GM18520 (cell line): ENCODE measurements at regions not wholly inside any gene's neighbourhood (a gene's known extent, or its start where the extent isn't known, plus 50 kb on each side); places are given as distances from the start of the nearest gene placed in this dataset.

Experiments
- ATAC-seq: cut with Tn5 transposase; IDR thresholded peaks from one replicate; pipeline ENCODE4 v1.9.1; 2021; ENCODE audit not compliant: unreplicated experiment

- peak; percentile 50 for ATAC-seq
Observed at GRCh38 chr7:12067156-12067831, 143.8 kb upstream of the TMEM106B start.

- no peak for ATAC-seq
Observed at GRCh38 chr7:12069757-12070156, 141.3 kb upstream of the TMEM106B start.

- no peak for ATAC-seq
Observed at GRCh38 chr7:12074889-12075288, 136.2 kb upstream of the TMEM106B start.

GRCh38 chr7:12080006-12080405, 131.1 kb upstream of the TMEM106B start:
- ATAC-seq: no peak

GRCh38 chr7:12085516-12085915, 125.6 kb upstream of the TMEM106B start:
- no peak for ATAC-seq

- no peak for ATAC-seq
Observed at GRCh38 chr7:12089951-12090756, 120.9 kb upstream of the TMEM106B start.

GRCh38 chr7:12090757-12091221, 120.3 kb upstream of the TMEM106B start:
- ATAC-seq: no peak

- ATAC-seq: no peak
Observed at GRCh38 chr7:12091231-12091630, 119.9 kb upstream of the TMEM106B start.

- ATAC-seq: no peak
Observed at GRCh38 chr7:12092499-12093130, 118.5 kb upstream of the TMEM106B start.

- ATAC-seq: no peak
Observed at GRCh38 chr7:12093365-12093764, 117.7 kb upstream of the TMEM106B start.

GRCh38 chr7:12094365-12094921, 116.7 kb upstream of the TMEM106B start:
- ATAC-seq: no peak

GRCh38 chr7:12102126-12102525, 109.0 kb upstream of the TMEM106B start:
- no peak for ATAC-seq

- no peak for ATAC-seq
Observed at GRCh38 chr7:12102527-12102926, 108.6 kb upstream of the TMEM106B start.

GRCh38 chr7:12103948-12104347, 107.1 kb upstream of the TMEM106B start:
- ATAC-seq: no peak

GRCh38 chr7:12107381-12107780, 103.7 kb upstream of the TMEM106B start:
- no peak for ATAC-seq

GRCh38 chr7:12107841-12108254, 103.2 kb upstream of the TMEM106B start:
- no peak for ATAC-seq

- no peak for ATAC-seq
Observed at GRCh38 chr7:12110425-12110824, 100.7 kb upstream of the TMEM106B start.

- ATAC-seq: no peak
Observed at GRCh38 chr7:12111422-12112405, 99.4 kb upstream of the TMEM106B start.

GRCh38 chr7:12117170-12117569, 93.9 kb upstream of the TMEM106B start:
- ATAC-seq: no peak

- ATAC-seq: no peak
Observed at GRCh38 chr7:12119620-12120303, 91.3 kb upstream of the TMEM106B start.
